Cortex of kidney (tissue), 1 donor: ENCODE measurements at regions not wholly inside any gene's neighbourhood (a gene's known extent, or its start where the extent isn't known, plus 50 kb on each side); places are given as distances from the start of the nearest gene placed in this dataset.
"Not testable (repeated sequence)": the region's sequence is repeated elsewhere in the genome, so short reads cannot be mapped to it uniquely, and the experiment has no call there.

Experiments used
- DNase-seq: peaks from one replicate; lab custom pipeline; 2025; lab: John Stamatoyannopoulos, UW

DNA sequence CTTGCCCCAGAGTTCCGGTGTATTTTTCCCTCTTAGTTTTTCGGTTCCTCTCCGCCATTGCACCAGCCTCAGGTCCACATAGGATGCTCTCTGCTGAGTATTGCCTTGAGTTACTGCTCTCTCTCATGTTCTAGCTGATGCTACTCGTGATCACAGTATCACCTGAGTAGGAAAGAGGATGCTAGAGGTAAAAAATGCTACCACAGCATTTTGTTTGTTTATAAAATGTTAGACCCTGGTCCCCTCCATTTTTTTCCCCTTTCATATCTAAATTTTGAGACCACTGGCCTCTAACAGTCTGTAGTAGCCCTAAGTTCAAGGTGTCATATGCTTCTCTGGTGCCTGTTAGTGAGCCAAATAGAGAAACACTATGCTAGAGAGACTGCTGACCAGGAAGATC, 175.5 kb downstream of the OR2B2 start:
- no peak for DNase-seq

DNA sequence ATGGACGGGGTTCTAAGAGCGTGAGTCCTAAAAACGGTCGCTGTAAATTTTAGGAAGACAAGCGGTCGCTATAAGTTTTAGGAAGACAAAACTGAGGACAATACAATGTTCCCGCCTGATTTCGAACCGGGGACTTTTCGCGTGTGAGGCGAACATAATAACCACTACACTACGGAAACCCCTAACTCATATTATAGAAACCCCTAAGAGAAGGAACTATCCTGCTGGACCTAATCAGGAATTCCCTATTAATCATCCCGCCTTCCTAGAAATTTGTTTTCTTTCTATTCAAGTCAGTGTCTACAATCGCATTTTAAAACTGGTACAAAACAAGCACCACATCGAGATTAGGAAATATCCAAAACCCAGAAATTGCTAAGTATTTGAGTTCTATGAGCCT, 183.8 kb downstream of the OR2B2 start:
- DNase-seq, result no peak

DNA sequence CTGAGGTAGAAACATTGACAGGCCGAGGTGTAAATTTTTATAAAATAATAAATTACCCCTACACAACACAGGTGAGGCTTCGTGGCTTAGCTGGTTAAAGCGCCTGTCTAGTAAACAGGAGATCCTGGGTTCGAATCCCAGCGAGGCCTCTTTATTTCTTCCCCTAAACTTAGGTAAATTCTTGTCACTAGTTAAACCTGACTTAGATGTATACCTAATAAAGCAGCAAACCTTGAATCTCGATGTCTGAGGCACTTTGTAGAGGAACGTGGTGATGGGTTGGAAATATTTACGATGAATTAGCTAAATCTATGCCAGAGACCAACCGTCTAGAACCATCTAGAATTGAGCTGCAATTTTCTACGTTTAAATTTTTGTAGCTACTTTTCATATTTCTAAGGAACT, 185.6 kb downstream of the OR2B2 start:
- no peak for DNase-seq

DNA sequence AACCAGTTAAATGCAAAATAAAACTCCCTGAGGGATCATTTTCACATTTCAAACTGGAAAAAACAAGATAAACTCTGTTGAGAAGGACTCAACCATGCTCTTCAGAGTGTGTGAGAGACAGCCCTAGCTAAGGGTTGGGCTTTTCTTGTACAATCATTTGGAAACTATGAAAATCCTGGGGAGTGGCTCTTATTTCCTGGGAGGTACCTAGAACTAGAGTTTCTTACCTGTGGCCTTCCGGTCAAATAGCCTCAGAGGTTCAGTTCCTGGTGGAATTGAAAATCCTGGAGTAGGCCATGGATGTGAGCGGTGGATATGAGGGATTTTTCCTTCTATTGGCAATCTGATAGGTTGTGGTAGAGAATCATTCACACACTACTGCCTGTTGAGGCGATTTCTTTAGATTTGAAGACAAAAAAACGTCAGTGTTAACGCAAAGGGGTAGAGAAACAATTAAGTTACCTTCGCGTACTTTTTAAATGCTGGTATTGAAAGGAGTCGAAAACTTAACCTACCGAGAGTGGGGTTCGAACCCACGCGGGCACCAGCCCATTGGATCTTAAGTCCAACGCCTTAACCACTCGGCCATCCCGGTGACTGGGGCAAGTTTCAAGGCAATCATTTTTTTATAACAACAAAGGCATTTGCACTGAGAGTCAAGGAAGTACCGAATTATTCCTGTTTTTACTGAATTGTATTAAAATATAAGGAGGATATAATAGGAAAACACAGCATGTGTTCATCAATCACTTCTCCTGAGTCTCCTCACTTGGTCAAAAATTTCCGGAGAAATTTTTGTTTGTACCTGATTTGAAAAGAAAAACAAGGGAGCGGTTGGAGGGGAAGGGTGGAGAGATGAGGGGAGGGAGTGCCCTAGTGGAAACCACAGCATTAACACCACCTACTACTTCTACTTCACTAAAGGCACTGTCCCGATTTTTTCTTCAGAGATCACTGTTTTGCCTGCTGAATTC, 191.3 kb downstream of the OR2B2 start:
- no peak for DNase-seq

DNA sequence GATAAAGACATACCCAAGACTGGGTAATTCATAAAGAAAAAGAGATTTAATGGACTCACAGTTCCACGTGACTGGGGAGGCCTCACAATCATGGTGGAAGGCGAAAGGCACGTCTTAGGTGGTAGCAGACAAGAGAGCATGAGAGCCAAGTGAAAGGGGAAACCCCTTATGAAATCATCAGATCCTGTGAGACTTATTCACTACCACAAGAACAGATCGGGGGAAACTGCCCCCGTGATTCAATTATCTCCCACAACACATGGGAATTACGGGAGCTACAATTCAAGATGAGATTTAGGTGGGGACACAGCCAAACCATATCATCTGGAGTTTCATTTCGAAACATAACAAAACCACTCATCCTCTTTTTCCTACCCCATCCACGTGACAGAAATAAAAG, 193.2 kb downstream of the OR2B2 start:
- DNase-seq, result not testable (repeated sequence)

DNA sequence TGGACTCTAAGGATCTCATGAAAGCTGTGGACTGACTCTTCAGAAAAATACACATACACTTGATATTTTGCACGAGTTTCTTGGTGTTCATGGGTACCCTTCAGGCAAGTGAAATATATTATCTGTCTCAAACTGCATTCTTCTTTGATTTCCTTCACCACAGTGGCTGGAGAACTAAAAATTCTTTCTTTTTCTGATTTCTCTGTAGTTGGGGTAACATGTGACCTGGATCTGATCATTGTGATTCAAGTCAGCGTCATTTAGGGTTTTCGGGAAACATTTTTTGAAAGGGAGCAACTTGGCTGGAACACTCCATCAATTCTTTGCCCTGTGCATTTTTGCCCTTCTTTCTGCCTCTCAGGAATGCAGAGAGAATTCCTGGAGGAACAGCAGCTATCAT, 205.8 kb downstream of the OR2B2 start:
- DNase-seq, result no peak

DNA sequence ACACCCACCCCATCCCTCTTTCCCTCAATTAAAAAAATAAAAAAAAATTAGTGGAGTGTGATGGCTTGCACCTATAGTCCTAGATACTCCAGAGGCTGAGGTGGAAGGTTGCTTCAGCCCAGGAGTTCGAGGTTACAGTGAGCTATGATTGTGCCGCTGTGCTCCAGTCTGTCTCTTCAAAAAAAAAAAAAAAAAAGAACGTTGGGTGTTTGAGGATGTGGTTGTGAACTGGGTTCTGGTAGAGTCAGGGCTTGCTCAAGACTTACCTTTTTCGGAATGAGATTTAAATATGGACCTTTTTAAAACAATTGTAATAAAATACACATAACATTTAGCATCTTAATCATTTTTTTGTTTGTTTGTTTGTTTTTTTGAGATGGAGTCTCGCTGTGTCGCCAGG, 211.9 kb downstream of the OR2B2 start:
- DNase-seq, result no peak

DNA sequence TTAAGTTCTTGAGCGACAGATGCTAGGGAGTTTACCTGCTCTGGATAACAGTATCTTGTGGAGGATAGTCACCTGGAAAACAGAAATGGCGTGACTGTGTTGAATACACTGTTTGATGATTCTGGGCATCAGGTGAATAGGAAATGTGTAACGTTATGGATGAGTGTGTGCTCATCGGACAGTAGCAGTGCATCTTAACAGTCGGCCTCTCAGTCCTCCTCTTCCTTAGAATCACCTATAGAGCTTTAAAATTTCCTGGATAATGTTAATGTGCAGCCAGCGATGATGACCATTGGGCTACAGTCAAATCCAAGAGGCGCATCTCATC, 217.7 kb downstream of the OR2B2 start:
- DNase-seq, result no peak

DNA sequence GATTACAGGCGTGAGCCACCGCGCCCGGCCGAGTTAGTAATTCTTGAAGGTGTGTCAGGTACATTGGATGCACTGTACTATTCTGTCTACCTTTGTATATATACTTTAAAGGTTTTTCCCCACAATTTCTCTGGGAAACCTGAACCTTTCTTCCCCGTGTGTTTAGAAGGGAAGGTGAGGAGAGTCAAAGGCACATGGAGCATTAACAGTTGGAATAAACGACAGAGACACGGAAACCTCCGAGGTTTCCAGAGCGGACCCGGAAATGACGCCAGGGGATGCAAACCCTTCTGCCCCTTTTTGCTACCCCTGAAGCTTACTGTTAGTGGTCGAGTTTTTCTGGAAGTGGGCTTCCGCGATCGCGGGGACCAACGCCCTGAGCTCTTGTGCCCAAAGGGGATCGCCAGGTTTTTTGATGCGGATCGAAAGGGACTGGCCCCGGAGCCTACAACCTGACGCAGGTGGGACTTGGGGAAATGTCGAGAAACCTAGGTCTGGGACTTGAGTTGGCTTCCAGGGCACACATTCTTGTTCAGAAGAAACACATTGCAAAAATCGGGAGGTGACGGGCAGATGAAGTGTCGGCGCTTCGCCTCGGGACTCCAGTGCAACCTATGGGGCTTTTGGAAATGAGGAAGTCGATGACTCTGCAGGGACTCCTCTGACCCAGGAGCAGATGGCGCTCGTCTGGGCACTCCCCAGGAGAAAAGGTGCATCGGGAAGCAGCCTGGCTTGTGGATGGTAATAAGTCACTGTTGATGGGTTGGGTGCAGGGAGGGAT, 218.2 kb downstream of the OR2B2 start:
- no peak for DNase-seq

DNA sequence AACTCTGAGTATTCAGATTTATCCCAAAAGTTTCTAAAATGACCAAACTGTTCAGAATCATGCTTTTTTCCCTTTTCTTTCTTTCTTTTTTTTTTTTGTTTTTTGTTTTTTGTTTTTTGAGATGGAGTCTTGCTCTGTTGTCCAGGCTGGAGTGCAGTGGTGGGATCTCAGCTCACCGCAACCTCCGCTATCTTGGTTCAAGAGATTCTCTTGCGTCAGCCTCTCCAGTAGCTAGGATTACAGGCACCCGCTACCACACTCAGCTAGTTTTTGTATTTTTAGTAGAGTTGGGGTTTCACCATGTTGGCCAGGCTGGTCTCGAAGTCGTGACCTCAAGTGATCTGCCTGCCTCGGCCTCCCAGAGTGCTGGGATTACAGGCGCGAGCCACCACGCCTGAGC, 219.2 kb upstream of the ZNF184 start:
- not testable (repeated sequence) for DNase-seq

DNA sequence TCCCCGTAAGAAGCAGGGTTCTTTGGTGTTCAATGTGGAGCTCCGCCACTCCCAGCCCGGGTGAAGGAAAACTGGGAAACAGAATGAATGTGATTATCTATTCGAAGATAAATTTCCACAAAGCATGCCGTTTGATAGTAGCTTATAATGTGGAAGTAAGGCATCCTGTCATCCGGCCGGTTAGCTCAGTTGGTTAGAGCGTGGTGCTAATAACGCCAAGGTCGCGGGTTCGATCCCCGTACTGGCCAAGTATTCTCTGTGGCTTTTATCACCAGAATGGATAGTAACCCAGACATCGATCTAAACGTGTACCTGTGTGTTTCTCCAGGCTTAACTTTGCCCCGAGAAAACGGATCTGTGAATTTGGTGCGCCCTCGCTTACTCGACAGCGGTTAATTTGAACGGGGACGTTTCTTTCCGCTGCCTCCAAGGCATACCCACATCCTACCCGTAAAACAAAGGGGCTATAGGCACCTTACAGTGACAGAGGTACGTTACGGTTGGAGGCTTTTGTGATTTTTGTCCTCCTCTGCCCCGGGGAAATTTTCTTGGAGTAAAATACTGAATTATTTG, 215.2 kb upstream of the ZNF184 start:
- no peak for DNase-seq

DNA sequence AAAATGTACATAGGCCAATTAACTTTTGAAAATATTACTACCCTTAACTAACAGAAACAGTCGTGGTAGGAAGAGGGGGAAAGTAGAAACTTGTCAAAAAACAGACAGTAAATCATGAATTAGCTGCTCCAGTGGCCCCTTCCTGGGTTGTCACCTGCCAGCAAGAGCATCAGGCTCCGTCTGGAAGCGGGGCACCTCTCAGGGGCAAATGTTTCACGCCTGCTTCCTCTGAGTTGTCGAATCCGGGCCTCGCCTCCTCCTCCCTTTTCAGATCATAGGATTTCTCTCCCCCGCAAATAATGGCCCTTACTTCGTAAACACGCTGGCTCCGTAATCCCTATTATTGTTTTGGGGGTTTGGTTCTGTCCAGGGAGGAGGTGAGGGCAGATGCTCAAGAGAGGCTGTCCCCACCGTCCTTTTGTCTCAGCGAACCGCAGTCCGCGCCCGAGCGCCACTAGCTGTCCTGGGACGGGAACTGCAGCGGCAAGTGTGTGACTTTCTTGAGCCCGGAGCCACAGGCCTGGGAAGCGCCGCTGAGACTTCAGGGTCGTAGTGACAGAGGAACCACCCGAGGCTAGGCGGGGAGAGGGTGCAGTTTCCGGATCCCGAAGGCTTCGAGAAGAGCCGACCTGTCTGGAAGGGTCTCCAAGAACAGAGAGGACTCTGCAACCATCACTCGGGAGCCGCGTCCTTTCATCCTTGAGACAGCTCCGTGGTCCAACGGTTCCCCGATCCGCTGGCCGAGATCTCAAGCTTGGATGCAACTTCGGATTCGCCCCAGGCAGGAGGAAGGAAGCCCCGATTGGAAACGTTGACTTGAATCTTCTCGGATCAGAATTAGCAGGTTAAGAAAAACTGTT, 214.5 kb upstream of the ZNF184 start:
- no peak for DNase-seq

DNA sequence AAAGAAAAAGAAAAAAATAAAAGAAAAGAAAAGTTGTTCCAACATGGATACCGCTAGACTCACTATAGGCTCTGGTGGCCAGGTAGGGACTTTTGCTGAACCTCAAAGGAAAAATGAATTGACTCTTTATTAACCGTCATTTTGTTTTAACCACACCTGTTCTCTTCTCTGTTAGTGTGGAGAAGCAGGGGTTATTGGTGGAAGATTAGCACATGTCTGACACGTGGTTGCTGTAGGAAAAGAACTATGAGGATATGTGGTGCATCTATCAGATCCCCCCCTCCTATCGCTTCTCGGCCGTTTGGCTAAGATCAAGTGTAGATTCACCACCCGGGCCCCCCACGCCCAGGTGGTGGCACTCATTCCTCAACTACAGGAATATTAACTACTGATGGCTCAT, 212.4 kb upstream of the ZNF184 start:
- DNase-seq, result no peak

DNA sequence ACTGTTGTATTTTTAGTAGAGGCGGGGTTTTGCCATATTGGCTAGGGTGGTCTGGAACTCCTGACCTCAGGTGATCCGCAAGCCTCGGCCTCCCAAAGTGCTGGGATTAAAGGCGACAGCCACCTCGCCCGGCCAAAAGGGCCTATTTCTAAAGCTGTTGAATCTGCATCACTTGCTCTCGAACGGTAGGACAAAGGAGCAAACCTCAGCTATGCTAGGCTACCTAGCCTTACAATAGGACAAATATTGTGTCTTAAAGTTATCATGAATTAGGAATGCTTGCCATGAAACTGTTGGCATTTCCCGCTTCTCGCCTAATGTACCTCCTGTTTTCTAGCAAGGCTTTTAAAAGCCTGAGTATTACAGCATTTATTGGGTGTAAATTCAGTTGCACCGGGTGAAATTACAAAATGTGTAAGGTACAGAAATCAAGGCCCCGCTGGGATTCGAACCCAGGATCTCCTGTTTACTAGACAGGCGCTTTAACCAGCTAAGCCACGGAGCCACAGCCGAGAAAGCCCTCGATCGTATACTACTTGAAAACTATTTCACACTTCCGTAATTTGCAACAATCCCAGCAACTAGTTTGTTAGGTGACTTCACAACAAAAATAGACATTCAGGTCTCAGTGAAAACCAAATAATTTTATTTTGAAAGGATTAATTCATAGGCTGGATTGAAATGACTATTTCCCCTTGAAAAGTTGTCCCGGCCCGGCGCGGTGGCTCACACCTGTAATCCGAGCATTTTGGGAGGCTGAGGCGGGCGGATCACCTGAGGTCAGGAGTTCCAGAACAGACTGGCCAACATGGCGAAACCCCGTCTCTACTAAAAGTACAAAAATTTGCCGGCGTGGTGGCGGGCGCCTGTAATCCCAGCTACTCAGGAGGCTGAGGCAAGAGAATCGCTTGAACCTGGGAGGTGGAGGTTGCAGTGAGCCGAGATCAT, 211.6 kb upstream of the ZNF184 start:
- no peak for DNase-seq

DNA sequence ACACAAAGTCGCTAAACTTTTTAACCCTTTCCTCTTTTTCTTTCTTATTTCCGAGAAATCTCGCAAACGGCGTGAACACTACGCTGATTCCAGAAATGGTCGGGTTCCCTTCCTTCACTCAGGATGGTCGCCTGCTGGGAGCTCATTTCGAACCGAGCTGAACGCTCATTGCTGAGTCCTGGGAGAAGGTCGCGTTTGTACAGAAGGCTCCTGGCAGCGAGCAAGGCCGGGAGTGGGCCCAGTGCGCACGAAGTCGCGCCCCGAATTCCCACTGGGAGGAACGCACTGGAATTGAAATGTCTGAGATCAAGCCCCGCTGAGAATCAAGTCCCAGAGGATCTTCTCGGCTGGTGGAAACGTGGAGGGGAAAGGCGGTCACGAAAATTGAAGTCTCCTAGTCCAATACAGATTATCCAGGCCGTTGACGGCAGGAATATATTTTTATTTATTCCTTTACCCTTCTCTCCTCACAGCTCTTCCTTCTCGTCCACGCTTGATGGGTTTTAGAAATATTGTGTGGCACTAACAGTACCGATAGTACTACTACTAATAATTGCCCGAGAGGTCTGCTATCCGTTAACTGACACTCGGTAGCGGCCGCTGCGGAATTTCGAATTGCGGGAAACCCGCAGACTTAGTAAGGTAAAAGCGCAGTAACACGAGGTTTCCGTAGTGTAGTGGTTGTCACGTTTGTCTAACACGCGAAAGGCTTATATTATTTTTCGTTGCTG, 207.2 kb upstream of the ZNF184 start:
- no peak for DNase-seq

DNA sequence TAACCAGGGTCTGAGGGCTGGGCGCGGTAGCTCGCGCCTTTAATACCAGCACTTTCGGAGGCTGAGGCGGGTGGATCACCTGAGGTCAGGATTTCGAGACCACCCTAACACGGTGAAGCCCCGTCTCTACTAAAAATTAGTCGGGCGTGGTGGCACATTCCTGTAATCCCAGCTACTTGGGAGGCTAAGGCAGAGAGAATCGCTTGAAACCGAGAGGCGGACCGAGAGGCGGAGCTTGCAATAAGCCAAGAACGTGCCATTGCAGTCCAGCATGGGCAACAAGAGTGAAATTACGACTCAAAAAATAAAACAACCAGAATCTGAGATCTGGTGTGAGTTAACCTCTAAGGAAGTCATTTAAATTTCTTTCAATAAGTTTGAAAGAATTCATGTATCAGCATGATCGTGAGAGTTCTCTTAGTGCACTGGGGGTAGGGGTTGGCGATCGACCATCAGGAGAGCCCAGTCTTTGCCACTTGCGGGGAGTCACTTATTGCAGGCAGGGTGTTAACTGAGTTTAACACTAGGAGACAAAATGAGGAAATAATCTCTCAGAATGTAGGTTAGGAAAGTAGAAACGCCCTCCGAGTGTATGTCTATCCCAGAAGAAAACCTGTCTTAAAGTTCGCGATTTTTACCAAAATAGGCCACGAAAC, 206.5 kb upstream of the ZNF184 start:
- no peak for DNase-seq

DNA sequence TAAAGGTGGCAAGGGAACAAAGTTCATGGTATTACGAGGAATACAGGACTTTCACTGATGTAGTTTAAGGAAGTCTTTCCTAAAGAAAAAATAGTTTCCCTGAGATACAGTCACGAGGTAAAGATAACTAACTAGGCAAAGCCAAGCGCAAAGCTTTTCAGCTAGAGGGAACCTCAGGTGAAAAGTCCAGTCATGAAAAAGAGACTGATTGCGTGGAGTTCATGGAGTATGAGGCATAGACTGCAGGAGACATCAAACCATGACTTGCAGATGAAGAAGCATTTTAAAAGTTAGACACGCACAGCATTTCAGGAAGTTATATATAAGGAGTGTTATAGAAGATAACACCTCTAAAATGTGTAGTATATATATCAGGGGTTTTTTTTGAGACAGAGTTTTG, 205.6 kb upstream of the ZNF184 start:
- DNase-seq, result no peak

DNA sequence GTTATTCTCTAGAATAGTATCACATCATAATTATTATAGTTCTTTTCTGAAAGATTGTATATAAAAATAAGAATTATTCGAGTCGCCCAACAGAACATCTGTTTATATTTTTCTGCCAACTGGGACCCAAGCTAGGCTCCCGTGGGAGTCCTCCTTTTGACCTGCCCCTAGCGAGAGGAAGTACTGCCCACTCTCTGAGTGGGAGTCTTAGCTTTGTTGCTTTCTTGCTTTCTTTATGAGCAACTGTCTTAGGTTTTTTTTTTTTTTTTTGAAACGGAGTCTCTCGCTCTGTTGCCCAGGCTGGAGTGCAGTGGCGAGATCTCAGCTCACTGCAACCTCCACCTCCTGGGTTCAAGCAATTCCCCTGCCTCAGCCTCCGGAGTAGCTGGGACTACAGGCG, 202.0 kb upstream of the ZNF184 start:
- DNase-seq, result no peak

DNA sequence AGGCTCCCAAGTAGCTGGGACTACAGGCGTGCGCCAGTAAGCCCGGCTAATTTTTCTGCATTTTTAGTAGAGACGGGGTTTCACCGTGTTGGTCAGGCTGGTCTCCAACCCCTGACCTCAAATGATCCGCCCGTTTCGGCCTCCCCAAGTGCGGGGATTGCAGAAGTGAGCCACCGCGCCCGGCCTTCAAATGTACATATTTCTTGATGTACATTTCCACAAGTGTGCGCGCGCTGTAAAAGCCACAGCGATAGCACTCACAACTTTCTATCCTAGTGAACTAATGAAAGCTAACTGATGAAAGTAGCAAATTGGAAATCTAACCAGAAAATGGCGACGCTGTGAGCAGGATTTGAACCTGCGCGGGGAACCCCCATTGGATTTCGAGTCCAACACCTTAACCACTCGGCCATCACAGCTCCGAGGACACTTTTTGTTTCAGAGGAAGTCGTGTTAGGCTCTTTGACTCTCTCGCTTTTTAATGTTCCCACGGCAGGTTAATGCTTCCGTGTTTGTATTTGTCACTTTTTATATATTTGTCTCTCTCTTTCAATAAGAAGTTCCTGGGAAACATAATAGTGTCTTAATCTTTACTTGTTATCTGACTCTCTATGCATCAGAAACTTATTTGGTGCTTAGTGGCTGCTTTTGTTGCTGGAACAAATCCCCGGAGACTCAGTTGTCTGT, 199.4 kb upstream of the ZNF184 start:
- DNase-seq, result no peak
